H1 (cell line): ENCODE measurements at regions not wholly inside any gene's neighbourhood (a gene's known extent, or its start where the extent isn't known, plus 50 kb on each side); places are given as distances from the start of the nearest gene placed in this dataset.

Experiments
- CTCF ChIA-PET: fragments of 300-600 bp; sonication (Branson Sonifier 250); formaldehyde crosslinking; loops from one replicate; lab custom pipeline; 2021; ENCODE audit not compliant: partially characterized antibody; lab: Charles Lee
- POLR2A ChIA-PET: fragments of 300-600 bp; sonication (Branson Sonifier 250); formaldehyde crosslinking; loops from one replicate; lab custom pipeline; 2021; ENCODE audit warnings: inconsistent platforms; ENCODE audit not compliant: partially characterized antibody; lab: Charles Lee
- DNase-seq, 2 experiments: peaks; one replicate each; pipeline versions ENCODE4 v3.0.0 to v3.0.0-alpha.2; 2010 to 2022; ENCODE audit warnings: low spot score in 2 of 2, low read depth in 1 of 2, mixed read lengths in 1 of 2
- FAIRE-seq: peaks from 2 replicates; lab custom pipeline; 2011; peaks lifted over from hg19 to GRCh38; lab: Jason Lieb, UNC
- H2AFZ ChIP-seq: 2 replicates; pipeline ENCODE4 v1.8.1; 2012; ENCODE audit warnings: low read length, inconsistent platforms
- H2AK5ac ChIP-seq: 2 replicates; pipeline ENCODE4 v1.6.1; 2013; ENCODE audit warnings: low read depth, low read length
- H2BK120ac ChIP-seq: replicated peaks from 2 replicates; pipeline ENCODE3; 2013; ENCODE audit warnings: low read depth, low read length, inconsistent platforms
- H2BK12ac ChIP-seq: 2 replicates; pipeline ENCODE4 v1.6.1; 2013; ENCODE audit warnings: low read depth, low read length
- H2BK15ac ChIP-seq: 2 replicates; pipeline ENCODE4 v1.6.1; 2013; ENCODE audit warnings: low read length
- H2BK20ac ChIP-seq: 2 replicates; pipeline ENCODE4 v1.6.1; 2013; ENCODE audit warnings: low read length
- H2BK5ac ChIP-seq: 2 replicates; pipeline ENCODE4 v1.6.1; 2013; ENCODE audit warnings: low read depth, low read length
- H3K14ac ChIP-seq: 2 replicates; pipeline ENCODE4 v1.6.1; 2013; ENCODE audit warnings: inconsistent platforms; ENCODE audit not compliant: insufficient read length
- H3K18ac ChIP-seq: 2 replicates; pipeline ENCODE4 v1.6.1; 2013; ENCODE audit warnings: low read length; ENCODE audit errors: extremely low read depth
- H3K23ac ChIP-seq: 2 replicates; pipeline ENCODE4 v1.6.1; 2013; ENCODE audit warnings: inconsistent platforms; ENCODE audit not compliant: insufficient read length
- H3K23me2 ChIP-seq: 2 replicates; pipeline ENCODE4 v1.6.1; 2013; ENCODE audit warnings: low read depth, low read length
- H3K27ac ChIP-seq: 2 replicates; pipeline ENCODE4 v1.6.1; 2011; ENCODE audit warnings: low read depth, low read length, inconsistent platforms
- H3K27me3 ChIP-seq, 4 experiments: replicated peaks in 1 of 4; 1 replicate in 1 of 4; 2 replicates in 3 of 4; pipeline versions ENCODE4 v1.6.1 to v1.8.1; 2011 to 2013; ENCODE audit warnings: low read length in 3 of 4, mild to moderate bottlenecking in 3 of 4, inconsistent platforms in 2 of 4, mixed read lengths in 2 of 4, moderate library complexity in 1 of 4; ENCODE audit not compliant: control insufficient read depth in 3 of 4, insufficient read depth in 3 of 4; ENCODE audit errors: extremely low read depth in 1 of 4
- H3K36me3 ChIP-seq, 4 experiments: 2 replicates each; pipeline versions ENCODE4 v1.6.1 to v1.8.1; 2011 to 2013; ENCODE audit warnings: mild to moderate bottlenecking in 4 of 4, low read length in 3 of 4, moderate library complexity in 2 of 4, control low read depth in 1 of 4, inconsistent platforms in 1 of 4; ENCODE audit not compliant: insufficient read depth in 4 of 4, control insufficient read depth in 2 of 4
- H3K4ac ChIP-seq: replicated peaks from 2 replicates; pipeline ENCODE3; 2013; ENCODE audit warnings: low read length, low read depth, mixed read lengths, inconsistent platforms; ENCODE audit not compliant: insufficient read length
- H3K4me1 ChIP-seq, 4 experiments: replicated peaks in 1 of 4; 1 replicate in 1 of 4; 2 replicates in 3 of 4; pipeline versions ENCODE4 v1.6.1 to v1.8.1; 2011 to 2013; ENCODE audit warnings: low read length in 3 of 4, inconsistent platforms in 2 of 4, mixed read lengths in 1 of 4; ENCODE audit not compliant: insufficient read depth in 4 of 4, control insufficient read depth in 3 of 4
- H3K4me2 ChIP-seq, 2 experiments: 2 replicates each; pipeline versions ENCODE4 v1.6.1 to v1.8.1; 2011 to 2013; ENCODE audit warnings: low read depth in 2 of 2, low read length in 2 of 2, control low read depth in 1 of 2, inconsistent platforms in 1 of 2, mild to moderate bottlenecking in 1 of 2; ENCODE audit not compliant: insufficient read depth in 1 of 2
- H3K4me3 ChIP-seq, 4 experiments: fragments of 200-600, 300-600 bp in 1 of 4; sonication (generic), shearing (Covaris generic), sonication (Bioruptor Twin) in 1 of 4; 2 replicates each; pipeline versions ENCODE4 v1.5.1 to v1.8.1; 2011 to 2016; ENCODE audit warnings: low read length in 4 of 4, low read depth in 3 of 4, control low read depth in 2 of 4, inconsistent platforms in 2 of 4, mild to moderate bottlenecking in 2 of 4, mixed read lengths in 1 of 4, moderate library complexity in 1 of 4; ENCODE audit not compliant: insufficient read depth in 2 of 4; ENCODE audit errors: extremely low read depth in 1 of 4
- H3K56ac ChIP-seq: replicated peaks from 2 replicates; pipeline ENCODE3; 2013; ENCODE audit warnings: low read depth, mild to moderate bottlenecking, mixed read lengths, low read length, inconsistent platforms; ENCODE audit not compliant: insufficient read length
- H3K79me1 ChIP-seq: 2 replicates; pipeline ENCODE4 v1.6.1; 2013; ENCODE audit warnings: low read depth, low read length, control low read depth
- H3K79me2 ChIP-seq, 2 experiments: 2 replicates each; pipeline versions ENCODE4 v1.6.1 to v1.8.1; 2012 to 2013; ENCODE audit warnings: low read length in 2 of 2, mild to moderate bottlenecking in 2 of 2, inconsistent platforms in 1 of 2; ENCODE audit not compliant: insufficient read depth in 2 of 2, control insufficient read depth in 1 of 2
- H3K9ac ChIP-seq, 4 experiments: replicated peaks in 1 of 4; 1 replicate in 1 of 4; 2 replicates in 3 of 4; pipeline versions ENCODE4 v1.6.1 to v1.8.1; 2011 to 2013; ENCODE audit warnings: low read depth in 3 of 4, low read length in 3 of 4, control low read depth in 2 of 4, mild to moderate bottlenecking in 2 of 4, moderate library complexity in 2 of 4, inconsistent platforms in 1 of 4; ENCODE audit errors: extremely low read depth in 1 of 4
- H3K9me3 ChIP-seq, 2 experiments: 2 replicates each; pipeline versions ENCODE4 v1.6.1 to v1.8.1; 2012 to 2013; ENCODE audit warnings: mild to moderate bottlenecking in 2 of 2, moderate library complexity in 2 of 2, control low read depth in 1 of 2, inconsistent platforms in 1 of 2, low read depth in 1 of 2, low read length in 1 of 2, mixed read lengths in 1 of 2; ENCODE audit not compliant: insufficient read depth in 2 of 2
- H4K20me1 ChIP-seq, 2 experiments: replicated peaks in 1 of 2; 2 replicates each; pipeline versions ENCODE3 to v1.8.1; 2011 to 2013; ENCODE audit warnings: inconsistent platforms in 2 of 2, low read length in 2 of 2, mild to moderate bottlenecking in 1 of 2; ENCODE audit not compliant: insufficient read depth in 2 of 2, control insufficient read depth in 1 of 2
- H4K5ac ChIP-seq: 2 replicates; pipeline ENCODE4 v1.6.1; 2013; ENCODE audit warnings: low read length, low read depth, mixed read lengths, inconsistent platforms; ENCODE audit not compliant: insufficient read length
- H4K8ac ChIP-seq: 2 replicates; pipeline ENCODE4 v1.8.0; 2013; ENCODE audit warnings: mild to moderate bottlenecking, moderate library complexity, low read length, inconsistent platforms; ENCODE audit not compliant: insufficient read depth; ENCODE audit errors: extremely low read depth
- H4K91ac ChIP-seq: replicated peaks from 2 replicates; pipeline ENCODE3; 2013; ENCODE audit warnings: low read length, mixed read lengths, inconsistent platforms; ENCODE audit not compliant: insufficient read length
- BACH1 ChIP-seq: IDR thresholded peaks from 2 replicates; pipeline ENCODE4 v1.6.1; 2012; ENCODE audit warnings: low read length, improper control_type of control experiment
- EGR1 ChIP-seq: IDR thresholded peaks from 2 replicates; pipeline ENCODE4 v1.6.1; 2011; ENCODE audit warnings: low read depth, low read length, borderline replicate concordance
- FOSL1 ChIP-seq: IDR thresholded peaks from 2 replicates; pipeline ENCODE4 v1.6.1; 2011; ENCODE audit warnings: mild to moderate bottlenecking, low read depth, low read length, moderate library complexity; ENCODE audit not compliant: insufficient read depth
- KDM5A ChIP-seq: fragments of 200-600 bp; IDR thresholded peaks from 2 replicates; pipeline ENCODE4 v1.7.1; 2012; ENCODE audit warnings: mild to moderate bottlenecking, low read length, inconsistent platforms, mixed read lengths
- NRF1 ChIP-seq: IDR thresholded peaks from 2 replicates; pipeline ENCODE4 v1.6.1; 2011; ENCODE audit warnings: mild to moderate bottlenecking, low read depth, low read length, improper control_type of control experiment
- RXRA ChIP-seq: IDR thresholded peaks from 2 replicates; pipeline ENCODE4 v1.6.1; 2011; ENCODE audit warnings: low read depth, mild to moderate bottlenecking, low read length, moderate library complexity; ENCODE audit not compliant: insufficient read depth
- TBP ChIP-seq: IDR thresholded peaks from 2 replicates; pipeline ENCODE4 v1.6.1; 2011; ENCODE audit warnings: low read depth, low read length, improper control_type of control experiment
- WGBS, 2 experiments: shearing (Covaris generic) in 1 of 2; methylation state at CpG; one replicate each; pipeline versions ENCODE4 v1.1.6 to v1.1.7; 2013 to 2015; ENCODE audit warnings: low lambda C conversion rate in 2 of 2, mixed read lengths in 2 of 2, inconsistent platforms in 1 of 2, low coverage in 1 of 2, missing lambda C conversion rate in 1 of 2; ENCODE audit not compliant: insufficient replicate concordance in 2 of 2, insufficient coverage in 1 of 2, insufficient read length in 1 of 2; ENCODE audit errors: extremely low coverage in 1 of 2, missing lambda C conversion rate in 1 of 2; 5-methylcytosine and 5-hydroxymethylcytosine counted together
- TF ChIP-seq, protein P1 (sequence below), 3 experiments: IDR thresholded peaks; 1 replicate in 2 of 3; 2 replicates in 1 of 3; pipeline versions ENCODE4 v1.5.1 to v1.6.1; 2011; ENCODE audit warnings: low read length in 3 of 3, mild to moderate bottlenecking in 3 of 3, inconsistent platforms in 2 of 3, low read depth in 1 of 3, moderate library complexity in 1 of 3; ENCODE audit not compliant: insufficient read depth in 1 of 3; ENCODE audit errors: control extremely low read depth in 1 of 3
- TF ChIP-seq, protein P2 (sequence below): IDR thresholded peaks from 2 replicates; pipeline ENCODE4 v1.6.1; 2012; ENCODE audit warnings: inconsistent platforms

DNA sequence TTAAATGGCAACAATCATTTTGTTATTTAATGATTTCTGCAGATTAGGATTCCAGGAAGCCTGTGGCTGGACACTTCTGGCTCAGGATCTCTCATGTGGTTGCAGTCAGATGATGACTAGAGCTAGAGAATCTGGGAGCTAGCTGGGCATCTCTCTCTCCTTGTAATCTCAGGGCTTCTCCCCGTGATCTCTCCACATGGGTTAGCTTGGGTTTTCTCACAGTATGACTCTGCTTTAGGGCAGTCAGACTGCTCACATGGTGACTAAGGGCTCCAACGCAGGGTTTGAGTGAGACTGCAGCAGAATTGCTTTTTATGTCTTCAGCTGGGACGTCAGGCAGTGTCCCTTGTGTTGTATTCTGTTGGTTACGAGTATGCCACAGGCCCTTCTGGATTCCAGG is 361.4 kb downstream of the CBLL2 start:
- Histone ChIP-seq H3K4me1 (no peaks in the 10 kb centered on the region), H2BK15ac (no peak overlapping the region), H3K79me2 (no peaks in the 10 kb centered on the region), H3K4me3 (no peak overlapping the region), H2BK120ac (no peak overlapping the region), H3K23me2 (no peaks in the 10 kb centered on the region), H3K4ac (no peak overlapping the region), H2AK5ac (no peak overlapping the region), H4K5ac (no peak overlapping the region), H3K79me1 (no peaks in the 10 kb centered on the region), H3K27ac (no peak overlapping the region), H3K14ac (no peak overlapping the region), H2AFZ (no peak overlapping the region), H2BK12ac (no peak overlapping the region), H4K20me1 (no peaks in the 10 kb centered on the region), H3K18ac (no peak overlapping the region), H3K36me3 (no peaks in the 10 kb centered on the region), H3K9ac (no peak overlapping the region), H4K91ac (no peak overlapping the region), H3K9me3 (no peaks in the 10 kb centered on the region), H4K8ac (no peak overlapping the region), H2BK20ac (no peak overlapping the region), H3K4me2 (no peak overlapping the region), H3K27me3 (no peaks in the 10 kb centered on the region), H3K23ac (no peak overlapping the region), H2BK5ac (no peak overlapping the region), H3K56ac (no peak overlapping the region)
- 85% methylated on average over 4 of the region's 4 CpGs; no CpG with 5 or more reads in 1 of the 2 experiments for WGBS, 2 experiments
- ChIA-PET CTCF (no interaction called here), POLR2A (no interaction called here)
- FAIRE-seq, result no peak
- no peak for DNase-seq
- TF ChIP-seq, protein P1, sequence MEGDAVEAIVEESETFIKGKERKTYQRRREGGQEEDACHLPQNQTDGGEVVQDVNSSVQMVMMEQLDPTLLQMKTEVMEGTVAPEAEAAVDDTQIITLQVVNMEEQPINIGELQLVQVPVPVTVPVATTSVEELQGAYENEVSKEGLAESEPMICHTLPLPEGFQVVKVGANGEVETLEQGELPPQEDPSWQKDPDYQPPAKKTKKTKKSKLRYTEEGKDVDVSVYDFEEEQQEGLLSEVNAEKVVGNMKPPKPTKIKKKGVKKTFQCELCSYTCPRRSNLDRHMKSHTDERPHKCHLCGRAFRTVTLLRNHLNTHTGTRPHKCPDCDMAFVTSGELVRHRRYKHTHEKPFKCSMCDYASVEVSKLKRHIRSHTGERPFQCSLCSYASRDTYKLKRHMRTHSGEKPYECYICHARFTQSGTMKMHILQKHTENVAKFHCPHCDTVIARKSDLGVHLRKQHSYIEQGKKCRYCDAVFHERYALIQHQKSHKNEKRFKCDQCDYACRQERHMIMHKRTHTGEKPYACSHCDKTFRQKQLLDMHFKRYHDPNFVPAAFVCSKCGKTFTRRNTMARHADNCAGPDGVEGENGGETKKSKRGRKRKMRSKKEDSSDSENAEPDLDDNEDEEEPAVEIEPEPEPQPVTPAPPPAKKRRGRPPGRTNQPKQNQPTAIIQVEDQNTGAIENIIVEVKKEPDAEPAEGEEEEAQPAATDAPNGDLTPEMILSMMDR (IDR thresholded peaks at IDR 0.05; ENCODE audit: control extremely low read depth in 1 of 3, insufficient read depth in 1 of 3, low read depth in 1 of 3, low read length in 3 of 3), result no peak
- TF ChIP-seq KDM5A, result no peak
- TF ChIP-seq FOSL1, result no peak
- no peak for TF ChIP-seq TBP
- TF ChIP-seq RXRA, result no peak
- no peak for TF ChIP-seq EGR1
- no peak for TF ChIP-seq NRF1
- TF ChIP-seq, protein P2, sequence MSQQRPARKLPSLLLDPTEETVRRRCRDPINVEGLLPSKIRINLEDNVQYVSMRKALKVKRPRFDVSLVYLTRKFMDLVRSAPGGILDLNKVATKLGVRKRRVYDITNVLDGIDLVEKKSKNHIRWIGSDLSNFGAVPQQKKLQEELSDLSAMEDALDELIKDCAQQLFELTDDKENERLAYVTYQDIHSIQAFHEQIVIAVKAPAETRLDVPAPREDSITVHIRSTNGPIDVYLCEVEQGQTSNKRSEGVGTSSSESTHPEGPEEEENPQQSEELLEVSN, result no peak
- TF ChIP-seq BACH1, result no peak
